ENCODE measurements at regions not wholly inside any gene's neighbourhood (a gene's known extent, or its start where the extent isn't known, plus 50 kb on each side); places are given as distances from the start of the nearest gene placed in this dataset.

DNA sequence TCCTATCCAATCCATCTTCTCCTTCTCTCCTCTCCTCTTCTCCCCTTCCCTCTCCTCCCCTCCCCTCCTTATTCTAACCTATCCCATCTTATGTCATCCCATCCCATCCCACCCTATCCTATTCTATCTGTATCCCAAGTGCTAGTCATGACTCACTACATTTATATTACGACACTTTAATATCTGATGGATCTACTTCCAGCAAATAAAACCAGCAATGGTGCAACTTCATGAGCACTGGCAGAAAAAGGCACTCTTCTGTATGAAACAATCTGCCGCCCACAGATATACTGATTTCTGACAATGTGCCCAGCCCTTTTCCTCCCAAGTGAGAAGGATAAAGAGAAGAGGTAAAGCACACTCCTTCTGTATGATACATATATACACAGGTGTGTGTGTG lies 86.6 kb upstream of the ANKH start:
- TF ChIP-seq, protein P1, sequence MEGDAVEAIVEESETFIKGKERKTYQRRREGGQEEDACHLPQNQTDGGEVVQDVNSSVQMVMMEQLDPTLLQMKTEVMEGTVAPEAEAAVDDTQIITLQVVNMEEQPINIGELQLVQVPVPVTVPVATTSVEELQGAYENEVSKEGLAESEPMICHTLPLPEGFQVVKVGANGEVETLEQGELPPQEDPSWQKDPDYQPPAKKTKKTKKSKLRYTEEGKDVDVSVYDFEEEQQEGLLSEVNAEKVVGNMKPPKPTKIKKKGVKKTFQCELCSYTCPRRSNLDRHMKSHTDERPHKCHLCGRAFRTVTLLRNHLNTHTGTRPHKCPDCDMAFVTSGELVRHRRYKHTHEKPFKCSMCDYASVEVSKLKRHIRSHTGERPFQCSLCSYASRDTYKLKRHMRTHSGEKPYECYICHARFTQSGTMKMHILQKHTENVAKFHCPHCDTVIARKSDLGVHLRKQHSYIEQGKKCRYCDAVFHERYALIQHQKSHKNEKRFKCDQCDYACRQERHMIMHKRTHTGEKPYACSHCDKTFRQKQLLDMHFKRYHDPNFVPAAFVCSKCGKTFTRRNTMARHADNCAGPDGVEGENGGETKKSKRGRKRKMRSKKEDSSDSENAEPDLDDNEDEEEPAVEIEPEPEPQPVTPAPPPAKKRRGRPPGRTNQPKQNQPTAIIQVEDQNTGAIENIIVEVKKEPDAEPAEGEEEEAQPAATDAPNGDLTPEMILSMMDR (conservative IDR thresholded peaks at IDR 0.05; ENCODE audit: low read depth, low read length), result no peak
- no peak for TF ChIP-seq EZH2 (IDR thresholded peaks at IDR 0.05; ENCODE audit: borderline replicate concordance, low read depth, low read length, poor library complexity, severe bottlenecking)
